BJ (cell line): ENCODE measurements at regions not wholly inside any gene's neighbourhood (a gene's known extent, or its start where the extent isn't known, plus 50 kb on each side); places are given as distances from the start of the nearest gene placed in this dataset.

Source experiments
- CTCF ChIA-PET: fragments of 350-600 bp; formaldehyde crosslinking; extraction: SDS; loops from one replicate; lab custom pipeline; 2021; ENCODE audit warnings: antibody characterized with exemption, inconsistent platforms; lab: Yijun Ruan, JAX
- POLR2A ChIA-PET: fragments of 300-600 bp; sonication (Branson Sonifier 250); formaldehyde crosslinking; extraction: SDS; loops from one replicate; lab custom pipeline; 2021; ENCODE audit warnings: antibody characterized with exemption; lab: Charles Lee
- DNase-seq: peaks from one replicate; pipeline ENCODE4 v3.0.0-alpha.2; 2011; ENCODE audit warnings: low read depth
- H3K27me3 ChIP-seq: 2 replicates; pipeline ENCODE4 v1.6.0; 2011; ENCODE audit warnings: low read length; ENCODE audit not compliant: control insufficient read depth, insufficient read depth
- H3K36me3 ChIP-seq: 2 replicates; pipeline ENCODE4 v1.5.1; 2011; ENCODE audit warnings: low read length; ENCODE audit not compliant: control insufficient read depth, insufficient read depth
- H3K4me3 ChIP-seq: 2 replicates; pipeline ENCODE4 v1.5.1; 2011; ENCODE audit warnings: low read depth, mild to moderate bottlenecking, control low read depth, low read length
- CTCF ChIP-seq: IDR thresholded peaks from 2 replicates; pipeline ENCODE4 v1.5.1; 2011; ENCODE audit warnings: low read depth, mild to moderate bottlenecking, control low read depth, inconsistent platforms, low read length, moderate library complexity; ENCODE audit not compliant: insufficient read depth

GRCh38 chr5:15439801-15440200 lies 60.2 kb upstream of the FBXL7 start:
- CTCF ChIA-PET, result no interaction called here
- POLR2A ChIA-PET, result no interaction called here
- no peak for TF ChIP-seq CTCF

GRCh38 chr5:15433709-15434108 lies 66.3 kb upstream of the FBXL7 start:
- CTCF ChIA-PET, result no interaction called here
- H3K27me3 ChIP-seq, result peaks cover 5% of the 10 kb centered on the region; the same call in 1 of the 2 replicates

More at GRCh38 chr5:15439801-15440200, 60.2 kb upstream of the FBXL7 start:
- DNase-seq, result no peak
- no peaks in the 10 kb centered on the region for H3K36me3 ChIP-seq
- no peak overlapping the region for H3K4me3 ChIP-seq
- no peaks in the 10 kb centered on the region for H3K27me3 ChIP-seq

GRCh38 chr5:15431923-15432322 lies 68.1 kb upstream of the FBXL7 start:
- no peaks in the 10 kb centered on the region for H3K36me3 ChIP-seq
- H3K27me3 ChIP-seq, result peaks cover 5% of the 10 kb centered on the region; the same call in 1 of the 2 replicates
- no peak for DNase-seq
- no peak overlapping the region for H3K4me3 ChIP-seq
- no peak for TF ChIP-seq CTCF
- ChIA-PET CTCF (no interaction called here), POLR2A (no interaction called here)

More at GRCh38 chr5:15433709-15434108, 66.3 kb upstream of the FBXL7 start:
- POLR2A ChIA-PET, result no interaction called here
- Histone ChIP-seq H3K36me3 (no peaks in the 10 kb centered on the region), H3K4me3 (no peak overlapping the region)
- no peak for DNase-seq
- TF ChIP-seq CTCF, result no peak

- CTCF ChIA-PET, result interaction anchor here (1.2 to 1.5 kb wide), 3 partner anchors 13 to 320 kb away, joined by 3 to 4 read pairs (median 3); no protein-coding TSS in a partner anchor
- DNase-seq, result no peak
- peaks cover 3% of the 10 kb centered on the region; the same call in 1 of the 2 replicates for H3K27me3 ChIP-seq
- H3K36me3 ChIP-seq, result no peaks in the 10 kb centered on the region
- TF ChIP-seq CTCF, result no peak
- POLR2A ChIA-PET, result no interaction called here
- no peak overlapping the region for H3K4me3 ChIP-seq
Observed at GRCh38 chr5:15425766-15426165, 74.2 kb upstream of the FBXL7 start.

GRCh38 chr5:15424769-15425168 lies 75.2 kb upstream of the FBXL7 start:
- ChIA-PET CTCF (interaction anchor here (1.2 kb wide), 1 partner anchor 41 kb away, joined by 3 read pairs; no protein-coding TSS in a partner anchor), POLR2A (no interaction called here)
- H3K27me3 ChIP-seq, result no peaks in the 10 kb centered on the region
- H3K36me3 ChIP-seq, result no peaks in the 10 kb centered on the region
- no peak for TF ChIP-seq CTCF
- H3K4me3 ChIP-seq, result no peak overlapping the region
- no peak for DNase-seq
